Thyroid gland (tissue), 4 donors: ENCODE measurements at regions not wholly inside any gene's neighbourhood (a gene's known extent, or its start where the extent isn't known, plus 50 kb on each side); places are given as distances from the start of the nearest gene placed in this dataset.

Experiments used
- CTCF ChIP-seq, 6 experiments: fragments of 200-600 bp in 3 of 6; fragments of 450-650 bp in 3 of 6; sonication (generic) in 3 of 6; IDR thresholded peaks; one replicate each; pipeline ENCODE4 v1.5.1; 2016 to 2019; ENCODE audit warnings: antibody characterized with exemption in 6 of 6, mild to moderate bottlenecking in 2 of 6, inconsistent platforms in 1 of 6, moderate library complexity in 1 of 6
- POLR2A ChIP-seq, 2 donors: fragments of 450-650 bp; IDR thresholded peaks; one replicate each; pipeline ENCODE4 v1.6.1; 2017; ENCODE audit warnings: antibody characterized with exemption in 2 of 2, mild to moderate bottlenecking in 2 of 2, moderate library complexity in 1 of 2

DNA sequence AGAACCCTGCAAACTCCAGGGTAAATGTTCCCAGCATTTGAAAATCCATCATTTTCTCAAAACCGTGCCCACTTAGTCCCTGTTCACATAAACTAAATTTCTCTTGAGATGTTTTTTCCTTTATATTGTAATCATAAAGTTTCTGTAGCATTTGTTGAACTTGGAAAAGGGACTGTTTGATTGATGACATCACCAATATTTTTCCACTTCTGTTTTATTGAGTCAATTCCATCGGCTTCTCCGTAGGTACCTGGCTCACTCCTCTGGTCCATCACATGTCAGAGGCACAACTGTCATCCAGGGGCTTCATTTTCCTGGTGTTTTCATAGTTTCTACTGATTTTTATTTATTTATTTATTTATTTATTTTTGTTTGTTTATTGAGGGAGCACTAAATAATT, 462.5 kb upstream of the PFKP start:
- TF ChIP-seq CTCF (IDR thresholded peaks at IDR 0.05) = no peak
- TF ChIP-seq POLR2A (IDR thresholded peaks at IDR 0.05) = no peak
